GM18502 (cell line): ENCODE measurements at regions not wholly inside any gene's neighbourhood (a gene's known extent, or its start where the extent isn't known, plus 50 kb on each side); places are given as distances from the start of the nearest gene placed in this dataset.

ENCODE experiments used
- ATAC-seq: cut with Tn5 transposase; IDR thresholded peaks from one replicate; pipeline ENCODE4 v1.9.1; 2021; ENCODE audit warnings: mild to moderate bottlenecking; ENCODE audit not compliant: unreplicated experiment, poor library complexity

DNA sequence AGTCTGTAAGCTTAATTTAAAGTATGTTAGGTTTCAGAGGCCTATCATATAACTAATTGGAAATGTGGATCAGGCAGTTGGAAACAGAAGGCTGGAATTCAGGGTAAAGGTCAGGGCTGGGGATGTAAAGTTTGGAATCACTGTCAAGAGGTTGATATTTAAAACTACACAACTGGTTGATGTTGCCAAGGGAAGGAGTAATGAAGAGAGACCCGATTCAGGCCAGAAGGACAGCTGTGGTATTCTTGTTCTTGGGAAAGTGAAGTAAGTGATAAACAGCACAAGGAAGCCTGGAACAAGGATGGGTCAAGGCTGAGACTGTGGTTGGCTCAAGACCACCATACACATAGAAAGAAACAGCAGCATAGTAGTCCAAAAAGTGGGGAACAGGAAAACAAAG lies 654.2 kb downstream of the NTRK3 start:
- no peak for ATAC-seq

DNA sequence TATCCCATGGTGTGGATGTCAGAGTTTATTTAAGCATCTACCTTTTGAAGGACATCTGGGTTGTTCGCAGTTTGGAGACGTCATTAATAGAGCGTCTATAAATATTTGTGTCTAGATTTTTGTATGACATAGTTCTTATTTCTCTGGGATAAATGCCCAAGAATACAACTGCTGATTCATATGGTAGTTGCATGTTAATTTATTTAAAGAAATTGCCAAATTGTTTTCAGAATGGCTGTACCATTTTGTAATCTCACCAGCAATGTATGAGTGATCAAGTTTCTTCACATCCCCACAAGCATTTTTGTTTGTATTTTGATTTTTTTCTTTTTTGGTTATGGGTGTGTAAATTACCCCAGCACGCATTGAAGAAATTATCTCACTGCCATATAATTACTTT lies 656.9 kb downstream of the NTRK3 start:
- ATAC-seq = no peak

DNA sequence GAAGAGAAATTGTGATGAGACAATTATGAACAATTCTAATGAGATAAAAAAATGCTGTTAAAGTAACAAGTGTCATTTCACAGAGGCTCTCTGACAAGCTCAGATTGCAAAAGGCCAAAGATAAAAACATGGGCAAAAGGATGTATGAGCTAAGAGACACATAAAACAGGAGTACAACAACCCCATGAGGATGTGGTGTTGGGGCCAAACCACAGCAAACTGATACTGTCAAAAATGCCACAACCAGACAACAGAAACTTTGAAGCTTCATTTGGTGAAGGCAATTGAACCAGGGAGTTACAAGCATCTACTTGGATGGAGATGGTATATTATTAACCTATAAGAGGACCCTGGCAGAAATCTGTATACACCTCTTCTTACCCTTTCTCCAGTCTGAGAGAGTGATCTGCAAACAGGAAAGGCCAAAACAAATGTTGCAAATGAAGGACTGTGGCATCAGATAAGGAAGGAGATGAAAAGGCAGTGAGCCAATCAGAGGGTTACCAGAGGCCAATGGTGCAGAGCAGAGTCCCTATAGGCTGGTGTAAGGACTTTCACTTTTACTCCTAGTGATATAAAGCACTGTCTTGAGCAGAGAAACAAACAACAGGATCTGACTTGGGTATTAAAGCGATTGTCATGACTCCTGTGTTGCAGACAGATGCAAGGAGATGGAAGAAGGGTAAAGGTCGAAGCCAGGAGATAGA lies 659.0 kb downstream of the NTRK3 start:
- ATAC-seq = no peak

DNA sequence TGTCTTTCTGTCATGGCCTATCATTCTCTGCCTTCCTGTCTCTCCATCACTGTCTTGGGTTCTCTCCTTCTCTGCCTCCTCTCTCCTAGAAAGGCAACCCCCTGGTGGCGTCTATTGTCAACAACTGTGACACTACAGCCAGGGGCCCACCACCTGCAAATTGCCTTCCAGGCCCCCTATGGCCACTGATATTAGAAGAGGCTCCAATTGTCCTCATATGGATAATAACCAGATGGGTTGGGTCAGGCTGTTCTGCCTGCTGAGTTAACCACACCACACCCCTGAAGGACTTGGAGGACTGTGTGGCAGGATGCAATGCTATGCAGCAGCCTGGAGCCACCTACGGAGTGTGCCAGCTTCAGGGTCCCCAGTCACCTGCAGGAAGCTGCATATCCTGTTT lies 665.0 kb downstream of the NTRK3 start:
- ATAC-seq = no peak

DNA sequence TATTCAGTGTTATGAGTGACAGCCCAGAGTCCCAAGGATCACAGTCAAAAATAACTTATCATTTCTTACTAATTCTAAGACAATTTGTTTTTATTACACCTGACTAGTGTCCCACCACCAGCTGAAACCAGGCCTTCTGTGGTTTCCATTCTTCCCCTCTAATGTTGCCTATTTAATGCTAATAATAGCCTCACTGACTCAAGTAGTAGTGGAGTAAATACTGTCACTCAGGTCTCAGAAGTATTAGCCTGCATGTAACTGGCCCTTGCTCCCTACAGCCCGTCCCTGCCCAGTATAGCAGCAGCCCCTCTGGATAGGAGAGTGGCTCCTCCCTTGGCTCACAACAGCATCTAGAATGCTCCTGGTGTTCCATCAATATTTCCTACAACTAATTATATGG lies 665.5 kb downstream of the NTRK3 start:
- no peak for ATAC-seq

DNA sequence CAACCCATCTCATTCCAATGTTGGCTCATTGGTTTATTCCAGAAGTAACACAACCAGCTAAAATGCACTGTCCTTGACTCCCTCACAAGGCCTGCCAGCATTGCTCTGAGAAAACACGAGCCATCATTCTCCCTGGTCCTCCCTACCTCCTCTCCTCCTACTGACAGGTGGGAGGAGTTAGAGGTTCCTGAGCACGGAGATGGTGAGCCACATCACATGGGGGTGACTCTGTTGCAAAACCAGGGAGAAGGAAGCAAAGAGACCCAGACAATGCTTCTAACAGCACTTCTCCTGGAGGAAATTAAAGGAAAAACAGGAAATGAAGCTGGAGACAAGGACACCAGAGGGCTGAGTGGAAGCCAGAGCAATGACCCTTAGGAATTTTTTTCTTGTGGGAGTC lies 667.4 kb downstream of the NTRK3 start:
- no peak for ATAC-seq

DNA sequence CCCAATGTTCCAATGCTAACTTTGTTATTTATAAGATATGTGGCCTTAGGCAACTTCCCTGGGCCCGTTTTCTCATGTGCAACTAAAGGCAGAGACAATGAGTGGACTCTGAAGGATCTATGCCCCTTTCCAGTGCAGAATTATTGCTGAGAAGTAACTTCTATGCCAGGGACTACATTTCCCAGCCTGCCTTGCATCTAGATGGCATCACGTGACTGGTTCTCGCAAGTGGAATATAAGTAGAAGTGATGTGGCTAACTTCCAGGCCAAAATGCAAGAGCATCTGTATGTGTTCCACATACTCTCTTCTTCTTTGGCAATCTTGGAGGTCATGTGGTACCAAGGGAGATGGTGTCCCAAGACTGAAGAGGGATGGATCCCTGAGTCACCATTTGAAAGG lies 674.4 kb downstream of the NTRK3 start:
- ATAC-seq = no peak

DNA sequence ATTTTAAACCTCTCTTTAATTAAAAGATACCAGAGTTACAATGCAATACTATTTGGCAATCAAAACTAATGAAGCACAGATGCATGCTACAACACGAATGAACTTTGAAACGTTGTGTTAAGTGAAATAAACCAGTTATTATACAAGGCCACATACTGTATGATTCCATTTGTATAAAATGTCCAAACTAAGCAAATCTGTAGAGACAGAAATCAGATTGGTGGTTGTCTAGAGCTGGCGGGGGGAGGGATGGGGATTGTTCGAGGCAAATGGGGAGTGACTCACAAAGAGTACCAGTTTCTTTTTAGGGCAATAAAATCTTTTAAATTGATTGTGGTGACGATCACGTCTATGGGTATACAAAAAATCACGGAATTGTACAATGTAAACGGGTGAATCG lies 677.0 kb downstream of the NTRK3 start:
- ATAC-seq = no peak

DNA sequence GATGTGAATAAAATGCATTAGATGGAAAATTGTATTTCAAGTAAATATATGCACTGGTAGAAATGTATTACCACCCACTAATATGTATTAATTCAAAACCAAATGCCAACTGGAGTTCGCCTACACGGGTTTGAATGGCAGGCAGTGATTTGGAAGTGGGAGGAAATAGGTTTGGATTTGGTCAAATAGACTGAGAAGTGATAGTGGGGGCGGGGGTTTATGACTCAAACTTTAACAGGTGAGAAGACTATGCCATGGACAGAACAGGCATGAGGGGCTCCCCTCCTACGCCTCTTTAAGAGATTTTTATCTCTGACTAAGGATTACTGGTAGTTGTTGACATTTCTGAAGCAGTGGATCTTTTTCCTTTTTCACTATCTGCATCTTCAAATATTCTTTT lies 677.8 kb downstream of the NTRK3 start:
- no peak for ATAC-seq

DNA sequence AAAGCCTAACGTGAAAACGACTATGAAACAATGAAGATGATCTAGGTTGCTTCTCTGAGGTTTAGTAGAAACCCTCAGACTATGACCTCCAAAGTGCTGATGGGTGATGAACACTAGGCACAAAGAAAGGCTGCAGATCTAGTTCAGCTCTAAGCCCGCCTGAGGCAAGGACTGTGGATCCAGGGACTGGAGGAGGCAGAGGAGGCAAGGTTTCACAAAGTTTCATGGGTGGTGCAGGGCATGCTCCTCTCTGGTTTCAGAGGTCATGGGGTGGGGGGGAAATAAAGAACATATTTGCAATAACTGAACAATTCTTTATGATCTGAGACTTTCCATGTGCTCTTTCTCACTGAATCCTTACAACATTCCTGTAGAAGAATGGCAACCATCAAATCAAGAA lies 679.2 kb downstream of the NTRK3 start:
- no peak for ATAC-seq

DNA sequence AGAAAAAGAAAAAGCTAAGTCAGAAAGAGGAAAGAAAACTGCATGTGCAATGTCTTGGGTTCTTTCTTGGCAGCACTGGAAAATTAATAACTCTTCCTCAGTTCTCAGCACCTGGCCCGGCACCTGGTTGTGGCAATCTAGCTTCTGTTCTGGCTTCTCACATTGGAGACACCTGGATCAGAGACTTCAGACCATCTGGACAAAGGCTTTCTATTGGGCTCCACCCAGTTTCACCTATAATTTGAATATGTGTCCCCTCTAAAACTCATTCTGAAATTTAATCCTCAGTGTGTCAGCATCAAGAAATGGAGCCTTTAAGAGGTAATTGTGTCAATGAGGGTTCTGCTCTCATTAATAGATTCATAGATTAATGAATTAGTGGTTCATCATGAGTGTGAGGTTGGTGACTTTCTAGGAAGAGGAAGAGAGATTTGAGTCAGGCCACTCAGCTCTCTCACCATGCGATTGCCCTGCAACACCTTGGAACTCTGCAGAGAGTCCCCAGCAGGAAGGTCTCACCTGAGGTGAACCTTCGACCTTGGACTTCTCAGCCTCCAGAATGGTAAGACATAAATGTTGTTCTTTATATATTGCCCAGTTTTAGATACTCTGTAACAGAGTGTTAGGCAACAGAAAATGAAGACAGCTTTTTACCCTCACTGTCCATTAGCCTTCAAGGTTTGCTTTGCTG lies 679.9 kb downstream of the NTRK3 start:
- no peak for ATAC-seq

DNA sequence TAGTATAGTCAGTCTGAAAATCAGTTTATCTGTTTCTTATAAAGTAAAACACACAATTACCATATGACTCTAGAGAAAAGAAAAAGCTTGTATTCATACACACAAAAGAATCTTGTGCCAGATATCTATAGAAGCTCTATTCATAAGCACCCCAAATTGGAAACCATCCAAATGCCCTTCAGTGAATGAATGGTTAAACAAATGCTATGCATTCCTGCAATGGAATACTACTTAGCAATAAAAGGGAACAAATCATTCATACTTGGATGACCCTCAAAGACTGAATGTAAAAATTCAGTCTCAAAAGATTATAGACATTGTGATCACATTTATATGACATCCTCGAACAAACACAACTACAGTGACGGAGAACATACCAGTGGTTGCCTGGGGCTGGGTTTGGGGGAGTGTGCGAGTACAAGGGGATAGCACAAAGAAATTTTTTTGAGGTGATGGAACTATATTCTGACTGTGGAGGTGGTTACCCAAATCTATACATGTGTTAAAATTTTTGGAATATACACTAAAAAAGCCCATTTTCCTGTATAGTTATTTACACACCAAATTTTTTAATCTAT lies 680.6 kb downstream of the NTRK3 start:
- ATAC-seq = no peak

DNA sequence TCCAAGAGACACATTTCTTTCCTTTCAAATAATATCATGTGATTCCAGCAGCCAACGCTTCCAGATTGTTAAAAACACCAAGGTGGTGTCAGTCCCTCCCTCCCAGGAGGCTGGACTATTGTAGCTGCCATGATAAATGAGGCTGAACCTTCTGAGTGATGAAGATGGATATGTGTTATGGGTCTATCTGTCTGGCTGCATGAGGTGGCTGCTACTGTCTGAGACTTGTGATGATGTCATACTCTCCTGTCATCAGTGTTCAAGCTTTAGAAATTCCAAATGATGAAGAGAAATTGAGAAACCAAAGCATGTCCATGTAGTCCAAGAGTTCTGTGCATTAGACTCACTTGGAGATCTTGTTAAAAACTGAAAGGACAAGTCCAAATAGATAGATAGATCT lies 683.0 kb downstream of the NTRK3 start:
- no peak for ATAC-seq

DNA sequence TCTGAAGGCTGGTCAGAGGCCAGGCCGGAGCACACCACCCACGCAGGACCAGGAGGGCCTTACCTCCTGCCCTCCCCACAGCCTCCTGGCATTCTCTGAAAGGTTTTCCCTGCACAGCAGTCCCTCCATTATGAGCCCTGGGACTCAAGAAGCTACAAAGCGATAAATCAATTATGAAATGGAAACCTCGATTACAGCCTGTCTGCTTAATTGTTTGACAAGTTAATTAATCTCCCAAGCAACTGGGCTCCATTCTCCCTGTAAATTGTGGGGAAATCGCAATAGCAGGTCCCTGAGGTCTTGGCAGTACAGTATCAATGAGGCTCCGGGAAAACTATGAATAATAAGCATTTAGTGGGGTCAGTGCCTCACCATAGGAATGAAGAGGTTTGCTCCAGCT lies 683.5 kb downstream of the NTRK3 start:
- no peak for ATAC-seq

DNA sequence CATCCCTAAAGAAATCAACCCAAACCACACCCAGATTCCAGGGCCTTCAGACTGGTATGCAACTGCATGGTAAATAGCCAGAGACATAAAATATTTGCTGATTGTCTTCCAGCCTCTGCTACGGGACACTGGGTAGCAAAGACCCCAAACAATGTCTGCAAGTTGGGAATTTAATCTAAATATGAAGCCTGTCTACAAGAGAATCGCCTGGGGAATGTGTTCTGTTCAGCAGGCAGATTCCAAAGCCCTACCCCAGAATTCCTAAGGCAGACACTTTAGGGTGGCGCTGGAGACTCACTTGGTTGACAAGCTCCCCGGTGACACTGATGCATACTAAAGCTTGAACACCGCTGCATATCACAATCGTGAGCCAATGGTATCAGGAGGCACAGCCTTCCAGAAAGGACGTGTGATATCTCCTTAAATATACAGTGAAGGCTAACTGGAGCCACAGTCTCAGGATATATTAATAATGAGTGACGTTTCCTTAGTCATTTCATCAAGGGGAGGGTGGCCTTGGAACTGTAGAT lies 684.1 kb downstream of the NTRK3 start:
- no peak for ATAC-seq

DNA sequence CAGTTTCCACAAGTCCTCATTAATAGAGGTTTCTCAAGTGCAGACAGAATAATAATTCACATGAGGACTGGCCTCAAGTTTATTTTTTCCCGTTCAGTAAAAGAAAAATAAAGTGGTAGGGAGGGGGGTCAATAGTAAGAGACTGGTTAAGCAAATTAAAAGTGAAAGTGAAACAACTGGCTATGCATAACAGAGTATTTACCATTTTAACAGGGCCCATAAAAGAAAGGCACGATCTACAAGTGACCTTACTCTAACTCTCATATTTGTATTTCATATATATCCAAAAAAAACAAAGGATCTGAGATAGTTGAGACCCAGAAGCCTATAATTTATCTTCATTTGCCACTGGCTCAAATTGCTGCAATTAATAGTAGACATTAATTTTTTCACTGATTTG lies 686.3 kb downstream of the NTRK3 start:
- ATAC-seq = no peak

DNA sequence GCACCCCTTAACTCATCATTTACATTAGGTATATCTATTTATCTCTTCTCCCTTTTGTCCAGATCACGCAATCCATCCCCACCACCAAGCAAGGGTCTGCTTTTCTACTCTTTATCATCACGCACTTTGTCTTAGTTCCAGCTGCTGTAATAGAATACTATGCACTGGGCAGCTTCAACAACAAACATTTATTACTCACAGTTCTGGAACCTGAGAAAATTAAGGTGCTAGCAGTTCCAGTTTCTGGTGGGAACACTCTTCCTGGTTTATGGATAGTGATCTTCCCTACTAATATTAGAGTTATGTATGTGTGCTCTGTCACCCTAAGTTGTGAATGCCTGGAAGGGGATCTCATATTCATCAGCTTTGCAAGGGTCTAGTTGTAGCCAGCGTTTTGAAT lies 687.0 kb downstream of the NTRK3 start:
- ATAC-seq = no peak

DNA sequence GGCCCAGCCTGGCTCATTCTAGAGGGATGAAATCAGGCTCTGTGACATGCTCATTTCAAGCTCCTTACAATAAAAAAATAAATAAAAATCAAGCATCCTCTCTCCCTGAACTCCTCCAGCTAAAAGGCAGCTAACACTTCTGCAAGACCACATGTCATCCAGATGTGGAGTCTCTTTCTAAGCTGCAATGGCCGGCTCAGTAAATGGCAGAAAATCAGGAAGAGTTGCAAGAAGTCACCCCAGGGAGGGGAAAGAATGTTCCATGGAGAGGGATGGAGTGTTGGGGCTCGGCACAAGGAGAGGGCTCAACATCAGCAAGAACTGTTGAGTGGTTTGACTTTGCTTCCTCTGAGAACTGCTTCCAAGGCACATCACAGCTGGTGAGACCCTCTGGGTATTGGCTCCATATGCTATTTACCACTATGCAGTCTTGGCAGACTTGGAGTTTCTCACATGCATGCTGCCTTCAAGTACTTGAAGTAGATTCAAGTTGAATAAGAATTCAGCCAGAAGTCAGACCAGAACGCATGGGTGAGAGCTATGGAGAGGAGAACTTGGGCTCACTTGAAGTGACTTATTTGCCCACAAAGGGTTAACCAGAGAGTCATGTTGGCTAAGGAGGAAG lies 689.0 kb downstream of the NTRK3 start:
- ATAC-seq = no peak

DNA sequence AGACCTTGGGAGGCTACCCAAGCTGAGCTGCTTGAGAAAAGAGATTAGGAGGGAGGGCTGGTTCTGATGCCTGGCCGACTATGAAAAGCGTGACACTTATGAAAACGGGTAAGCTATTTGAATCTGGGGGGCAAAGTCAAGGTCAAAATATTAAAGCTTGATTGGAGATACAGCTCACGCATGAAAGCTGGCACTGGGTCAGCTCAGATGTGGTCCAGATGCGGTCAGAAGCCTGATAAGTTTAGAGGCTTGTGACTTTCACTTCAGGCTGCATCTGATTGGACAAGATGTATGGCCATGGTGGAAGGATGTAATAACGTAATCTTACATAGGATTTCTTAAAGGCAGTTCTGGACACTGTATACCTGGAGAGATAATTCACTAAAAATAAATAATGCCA lies 690.3 kb downstream of the NTRK3 start:
- no peak for ATAC-seq

DNA sequence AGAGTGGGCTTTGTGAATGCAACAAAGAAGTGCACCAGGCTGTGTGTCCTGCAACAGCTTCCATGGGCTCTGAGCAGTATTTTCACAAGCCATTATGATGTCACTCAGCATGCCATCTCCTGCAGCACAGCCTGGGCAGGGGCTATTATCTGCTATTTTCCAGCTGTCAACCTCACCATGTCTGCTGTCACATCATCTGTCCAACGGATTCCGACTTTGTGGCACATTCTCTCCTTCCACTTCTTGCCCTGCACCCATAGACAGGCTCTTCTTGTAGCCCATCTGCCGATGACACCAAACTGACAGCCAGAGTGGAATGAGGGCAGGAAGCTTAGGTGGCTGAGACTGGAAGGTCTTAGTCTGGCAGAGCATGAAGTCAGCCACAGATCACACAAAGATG lies 691.9 kb downstream of the NTRK3 start:
- ATAC-seq = no peak

DNA sequence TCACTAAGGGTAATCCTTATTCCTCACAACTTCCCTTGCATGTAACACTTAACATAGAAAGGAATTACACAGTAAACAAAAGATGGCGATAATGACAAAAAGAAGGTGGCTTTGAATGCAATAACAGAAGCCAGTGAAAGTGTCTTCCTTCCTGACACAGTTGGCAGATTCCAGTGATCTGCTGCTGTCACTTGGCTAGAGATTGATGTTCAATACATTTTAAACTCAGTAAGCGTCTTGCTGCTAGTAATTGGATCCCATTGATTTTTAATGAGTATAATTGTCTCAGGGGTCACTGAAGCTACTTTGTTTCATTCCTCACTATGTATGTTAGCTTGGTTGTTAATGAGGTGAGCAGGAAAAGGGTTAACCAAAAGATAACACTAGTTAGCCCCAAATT lies 692.7 kb downstream of the NTRK3 start:
- no peak for ATAC-seq
